ENCODE measurements at regions not wholly inside any gene's neighbourhood (a gene's known extent, or its start where the extent isn't known, plus 50 kb on each side); places are given as distances from the start of the nearest gene placed in this dataset.
"Not testable (repeated sequence)": the region's sequence is repeated elsewhere in the genome, so short reads cannot be mapped to it uniquely, and the experiment has no call there.

DNA sequence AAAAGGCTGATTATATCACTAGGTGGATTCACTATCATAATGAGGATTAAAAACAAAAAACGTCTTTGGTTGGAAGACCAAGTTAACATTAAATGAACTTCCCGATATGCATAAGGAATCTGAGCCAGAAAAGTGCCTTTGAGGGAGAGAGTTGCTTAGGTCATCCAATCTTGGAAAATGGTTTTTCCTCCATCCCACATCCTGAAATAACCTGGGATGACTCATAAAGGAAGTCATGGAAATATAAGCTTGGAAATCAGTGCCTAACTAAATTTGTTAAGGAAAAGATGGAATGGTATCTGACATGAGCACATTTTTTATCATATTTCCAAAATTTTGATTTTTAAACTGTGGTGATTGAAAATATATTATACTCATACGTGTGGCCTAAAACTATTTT is 66.0 kb downstream of the KBTBD8 start:
- in situ Hi-C loops (cut with HindIII; ENCODE audit: low sequenced_read_pairs), result no loop called here

DNA sequence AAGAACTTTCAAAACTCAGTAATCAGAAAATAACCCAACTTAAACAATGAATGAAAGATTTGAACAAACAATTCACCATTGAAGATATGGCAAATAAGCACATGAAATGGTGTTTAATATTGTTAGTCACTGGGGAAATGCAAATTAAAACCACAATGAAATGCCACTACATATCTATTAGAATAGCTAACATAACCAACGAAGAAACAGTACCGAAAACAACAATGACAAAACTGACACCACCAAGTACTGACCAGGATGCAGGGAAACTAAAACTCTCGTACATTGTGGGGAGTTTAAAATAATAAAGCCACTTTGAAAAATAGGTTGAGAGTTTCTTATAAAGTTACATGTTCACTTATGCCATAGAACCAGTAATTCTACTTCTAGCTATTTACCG is 69.1 kb downstream of the KBTBD8 start:
- in situ Hi-C loops (cut with HindIII; ENCODE audit: low sequenced_read_pairs), result no loop called here

DNA sequence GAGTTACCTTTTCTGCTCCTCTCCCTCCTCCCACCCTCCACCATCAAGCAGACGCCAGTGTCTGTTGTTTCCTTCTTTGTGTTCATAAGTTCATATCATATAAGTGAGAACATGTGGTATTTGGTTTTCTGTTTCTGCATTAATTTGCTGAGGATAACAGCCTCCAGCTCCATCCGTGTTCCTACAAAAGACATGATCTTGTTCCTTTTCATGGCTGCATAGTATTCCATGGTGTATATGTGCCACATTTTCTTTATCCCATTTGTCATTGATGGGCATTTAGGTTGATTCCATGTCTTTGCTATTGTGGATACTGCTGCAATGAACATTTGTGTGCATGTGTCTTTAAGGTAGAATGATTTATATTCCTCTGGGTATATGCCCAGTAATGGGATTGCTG is 74.5 kb downstream of the KBTBD8 start:
- in situ Hi-C loops (cut with HindIII; ENCODE audit: low sequenced_read_pairs), result not testable (repeated sequence)

DNA sequence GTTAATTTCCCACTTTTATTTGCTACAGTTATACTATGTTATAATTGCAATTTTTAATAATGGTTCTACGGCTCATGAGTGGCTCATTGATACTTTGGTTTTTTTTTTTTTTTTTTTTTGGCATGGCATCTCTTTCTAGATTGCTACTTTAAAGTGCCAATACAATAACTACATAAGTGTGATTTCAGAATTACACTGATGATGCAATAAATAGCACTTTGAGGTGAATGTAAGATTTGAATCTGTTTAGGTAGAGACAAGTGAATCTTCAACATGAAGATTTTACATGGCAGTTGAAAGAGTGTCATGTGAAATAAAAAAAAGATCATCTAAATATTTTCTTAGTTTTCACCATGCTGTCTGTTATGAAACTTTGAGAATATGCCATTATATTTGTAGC is 75.7 kb downstream of the KBTBD8 start:
- in situ Hi-C loops (cut with HindIII; ENCODE audit: low sequenced_read_pairs), result no loop called here

DNA sequence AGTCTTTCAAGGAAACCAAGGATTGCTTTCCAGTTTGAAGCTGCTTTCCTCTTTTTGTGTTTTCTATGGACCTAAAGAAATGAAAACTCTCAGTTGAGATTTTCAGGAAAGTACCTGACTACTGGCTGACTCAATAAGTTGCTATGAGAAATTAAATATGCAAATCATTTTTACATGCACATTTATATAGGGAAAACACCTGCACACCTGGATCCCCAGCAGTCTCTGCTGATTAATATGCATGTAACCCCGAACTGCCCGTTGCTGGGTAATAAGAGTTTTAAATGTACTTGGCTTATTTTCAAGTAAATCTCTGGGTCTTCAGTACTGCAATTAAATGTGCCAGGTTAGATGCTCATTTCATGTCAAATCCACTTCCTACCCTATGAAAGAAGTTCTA is 77.2 kb downstream of the KBTBD8 start:
- in situ Hi-C loops (cut with HindIII; ENCODE audit: low sequenced_read_pairs), result no loop called here

DNA sequence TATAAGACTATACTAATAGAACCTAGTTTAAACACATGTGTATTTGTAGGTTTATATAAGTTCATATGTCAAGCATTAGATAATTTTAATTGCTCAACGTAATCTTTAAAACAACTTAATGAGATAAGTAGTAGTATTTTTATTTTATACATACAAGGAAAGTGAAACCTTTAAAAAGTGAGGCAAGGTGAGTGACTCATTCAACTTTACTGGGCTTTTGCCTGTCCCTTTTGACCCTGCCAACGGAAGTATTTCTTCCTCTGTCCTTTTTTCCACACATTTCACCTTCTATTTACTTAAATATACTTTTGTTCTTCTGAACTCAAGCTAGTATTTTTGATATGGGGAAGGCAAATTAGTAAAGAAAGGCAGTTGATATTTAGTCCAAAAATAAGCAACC is 78.5 kb downstream of the KBTBD8 start:
- in situ Hi-C loops (cut with HindIII; ENCODE audit: low sequenced_read_pairs), result no loop called here

DNA sequence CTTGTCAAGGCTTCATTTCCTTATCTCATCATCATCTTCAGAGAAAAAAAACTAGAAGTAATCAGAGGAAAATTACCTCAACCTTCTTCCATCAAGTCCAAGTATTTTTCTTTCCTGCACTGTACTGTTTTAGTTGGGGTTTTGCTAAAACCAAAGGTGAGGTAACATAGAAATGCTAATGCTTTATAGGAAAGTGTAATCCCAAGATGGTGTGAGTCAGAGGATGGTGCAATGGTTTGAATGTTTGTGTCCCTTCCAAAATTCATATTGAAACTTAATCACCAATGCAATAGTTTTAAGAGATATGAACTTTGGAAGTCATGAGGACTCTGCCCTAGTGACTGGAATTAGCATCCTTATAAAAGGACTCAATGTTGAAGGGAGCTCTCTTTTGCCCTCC is 79.5 kb downstream of the KBTBD8 start:
- in situ Hi-C loops (cut with HindIII; ENCODE audit: low sequenced_read_pairs), result no loop called here

DNA sequence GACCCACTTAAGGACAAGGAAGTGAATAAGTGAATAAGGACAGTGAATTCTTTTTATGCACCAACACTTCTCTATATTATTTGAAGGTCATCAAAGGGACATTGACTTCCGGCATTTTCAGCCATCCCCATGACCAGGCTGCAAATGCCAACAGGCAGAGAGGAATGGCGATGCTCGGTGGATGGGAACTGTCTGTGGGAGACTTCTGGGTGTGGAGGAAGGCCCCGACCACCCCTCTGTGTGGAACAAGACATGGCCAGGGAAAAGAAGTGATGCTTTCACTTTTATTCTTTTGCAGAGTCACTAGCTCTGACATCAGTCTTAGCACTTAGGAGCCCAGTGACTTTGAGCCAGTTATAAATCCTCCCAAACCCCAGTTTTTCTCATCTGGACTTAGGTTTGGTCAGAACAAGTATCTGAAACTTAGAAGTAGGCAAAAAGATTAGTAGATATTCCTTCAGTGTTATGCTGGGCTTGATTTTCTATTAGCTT is 84.5 kb downstream of the KBTBD8 start:
- in situ Hi-C loops (cut with HindIII; ENCODE audit: low sequenced_read_pairs), result no loop called here

DNA sequence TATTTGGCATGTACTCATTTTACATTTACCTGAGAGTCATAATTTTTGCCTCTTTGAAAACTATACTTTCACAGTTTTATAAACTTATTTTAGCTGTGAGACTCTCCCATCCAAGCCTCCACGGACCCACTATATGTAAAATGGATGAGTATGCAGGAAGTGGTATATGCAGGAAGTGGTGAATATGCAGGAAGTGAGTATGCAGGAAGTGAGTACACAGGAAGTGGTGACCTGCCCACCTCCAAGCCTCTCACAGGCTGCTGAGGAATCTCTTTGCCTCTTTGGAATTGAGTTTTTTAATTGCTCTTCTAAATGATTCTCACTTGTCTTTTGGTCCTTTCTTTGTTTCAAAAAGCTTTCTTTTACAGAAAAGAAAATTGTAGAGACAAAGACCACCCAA is 85.2 kb downstream of the KBTBD8 start:
- in situ Hi-C loops (cut with HindIII; ENCODE audit: low sequenced_read_pairs), result no loop called here

DNA sequence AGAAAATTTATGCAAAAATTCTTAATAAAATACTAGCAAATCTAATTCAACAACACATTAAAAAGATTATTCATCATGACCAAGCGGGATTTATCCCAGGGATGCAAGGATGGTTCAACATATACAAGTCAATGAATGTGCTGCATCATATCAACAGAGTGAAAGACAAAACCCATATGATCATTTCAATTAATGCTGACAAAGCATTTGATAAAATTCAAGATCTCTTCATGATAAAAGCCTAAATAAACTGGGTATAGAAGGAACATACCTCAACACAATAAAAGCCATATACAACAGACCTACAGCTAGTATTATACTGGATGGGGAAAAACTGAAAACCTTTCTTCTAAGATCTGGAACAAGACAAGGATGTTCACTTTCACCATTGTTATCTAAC is 89.7 kb downstream of the KBTBD8 start:
- in situ Hi-C loops (cut with HindIII; ENCODE audit: low sequenced_read_pairs), result no loop called here

DNA sequence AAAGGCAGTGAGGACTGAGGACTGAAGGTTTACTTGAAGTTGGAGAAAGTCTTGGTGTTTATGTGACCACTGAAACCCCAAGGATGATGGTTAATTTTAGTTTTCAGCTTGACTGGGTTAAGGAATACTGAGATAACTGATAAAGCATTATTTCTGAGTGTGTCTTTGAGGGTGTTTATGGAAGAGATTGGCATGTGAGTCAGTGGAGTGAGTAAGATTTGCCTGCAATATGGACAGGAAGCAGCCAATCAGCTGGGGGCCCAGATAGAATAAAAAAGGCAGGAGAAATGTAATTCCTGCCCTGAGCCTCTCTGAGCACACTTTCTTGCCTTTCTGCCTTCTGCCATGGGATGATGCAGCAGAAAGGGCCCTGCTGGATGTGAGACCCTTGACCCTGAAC is 92.4 kb downstream of the KBTBD8 start:
- in situ Hi-C loops (cut with HindIII; ENCODE audit: low sequenced_read_pairs), result no loop called here

DNA sequence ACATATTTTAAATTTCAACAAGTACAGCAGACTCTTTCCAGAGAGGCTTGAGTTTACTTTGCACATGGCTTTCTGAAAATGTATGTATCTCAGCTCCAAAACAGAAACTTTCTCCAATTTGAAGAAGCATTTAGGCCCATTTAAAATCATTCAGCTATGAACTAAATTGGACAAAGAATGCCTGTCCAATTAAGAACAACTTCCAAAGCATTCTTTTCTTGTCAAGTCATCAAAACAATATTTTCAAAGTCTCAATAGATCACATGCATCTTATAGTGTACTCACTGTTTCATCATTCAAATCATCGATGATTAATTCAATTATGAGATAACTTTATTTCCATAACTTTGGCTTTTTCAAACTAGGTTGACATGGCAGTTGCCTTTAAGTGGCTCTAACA is 95.2 kb downstream of the KBTBD8 start:
- in situ Hi-C loops (cut with HindIII; ENCODE audit: low sequenced_read_pairs), result no loop called here

DNA sequence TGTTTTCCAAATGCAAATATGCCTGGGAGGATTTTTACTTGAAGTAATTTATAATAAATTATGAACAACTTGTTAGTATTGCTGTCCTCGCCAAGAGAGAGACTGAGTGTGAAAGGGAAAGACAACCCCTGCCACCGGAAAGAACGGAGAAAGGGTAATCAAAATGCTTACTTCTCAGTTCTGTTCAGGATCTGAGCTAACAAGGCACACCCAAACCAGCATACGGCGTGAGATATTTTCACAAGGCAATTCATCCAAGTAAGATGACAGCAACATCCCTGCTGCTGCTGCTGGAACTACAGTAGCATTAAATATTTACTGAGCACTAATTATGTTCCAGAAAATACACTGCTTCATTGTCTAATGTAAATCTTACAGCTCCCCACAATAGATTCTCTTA is 96.1 kb downstream of the KBTBD8 start:
- in situ Hi-C loops (cut with HindIII; ENCODE audit: low sequenced_read_pairs), result no loop called here

DNA sequence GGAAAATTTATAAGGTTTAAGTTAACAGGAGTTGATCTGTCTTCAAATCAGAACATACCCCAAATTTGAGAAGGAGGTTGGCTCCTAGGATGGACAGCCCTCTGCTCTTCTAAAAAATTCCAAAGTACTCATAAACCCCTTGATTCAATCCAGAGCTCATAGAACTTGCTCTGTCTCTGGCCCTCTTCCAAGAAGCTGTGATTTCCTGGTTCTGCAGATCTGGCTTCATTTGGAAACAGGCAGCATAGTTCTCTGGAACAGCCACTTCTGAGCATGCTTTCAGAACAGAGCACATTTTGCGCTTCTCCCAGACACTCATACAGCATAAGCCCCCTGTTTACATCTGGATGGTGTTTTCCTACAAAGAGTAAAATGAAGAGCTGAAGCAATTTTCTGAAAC is 96.7 kb downstream of the KBTBD8 start:
- in situ Hi-C loops (cut with HindIII; ENCODE audit: low sequenced_read_pairs), result no loop called here

DNA sequence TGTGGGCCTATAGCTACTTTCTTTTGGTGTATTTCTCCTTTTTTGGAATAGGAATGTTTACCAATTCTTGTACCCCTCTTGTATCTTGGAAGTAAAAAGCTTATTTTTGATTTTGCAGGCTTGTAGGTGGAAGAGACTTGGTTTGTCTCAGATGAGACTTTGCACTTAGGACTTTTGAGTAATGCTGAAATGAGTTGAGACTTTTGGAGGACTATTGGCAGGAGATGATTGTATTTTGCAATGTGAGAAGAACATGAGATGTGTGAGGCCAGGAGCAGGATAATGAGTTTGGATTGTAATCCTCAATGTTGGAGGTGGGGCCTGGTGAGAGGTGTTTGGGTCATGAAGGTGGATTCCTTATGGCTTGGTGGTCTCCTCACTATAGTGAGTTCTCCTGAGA is 106.3 kb downstream of the KBTBD8 start:
- in situ Hi-C loops (cut with HindIII; ENCODE audit: low sequenced_read_pairs), result no loop called here

DNA sequence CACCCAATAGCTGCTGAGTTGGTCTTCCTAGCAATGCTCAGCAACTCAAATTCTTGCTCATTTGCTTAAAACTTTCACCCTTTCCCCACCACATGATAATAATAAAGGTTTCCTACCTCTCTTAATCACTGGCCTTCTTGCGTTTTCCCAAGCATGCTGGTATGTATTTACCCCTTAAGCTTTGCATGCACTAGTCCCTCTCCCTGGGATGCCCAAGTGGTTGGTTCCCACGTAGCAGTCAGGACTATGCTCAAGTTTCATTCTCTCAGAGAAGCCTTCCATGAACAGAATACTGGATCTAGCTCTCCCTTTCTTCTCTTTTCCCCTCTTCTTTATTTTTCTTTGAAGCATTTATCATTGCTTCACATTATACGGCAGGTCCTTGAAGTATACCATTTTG is 108.8 kb downstream of the KBTBD8 start:
- in situ Hi-C loops (cut with HindIII; ENCODE audit: low sequenced_read_pairs), result no loop called here

DNA sequence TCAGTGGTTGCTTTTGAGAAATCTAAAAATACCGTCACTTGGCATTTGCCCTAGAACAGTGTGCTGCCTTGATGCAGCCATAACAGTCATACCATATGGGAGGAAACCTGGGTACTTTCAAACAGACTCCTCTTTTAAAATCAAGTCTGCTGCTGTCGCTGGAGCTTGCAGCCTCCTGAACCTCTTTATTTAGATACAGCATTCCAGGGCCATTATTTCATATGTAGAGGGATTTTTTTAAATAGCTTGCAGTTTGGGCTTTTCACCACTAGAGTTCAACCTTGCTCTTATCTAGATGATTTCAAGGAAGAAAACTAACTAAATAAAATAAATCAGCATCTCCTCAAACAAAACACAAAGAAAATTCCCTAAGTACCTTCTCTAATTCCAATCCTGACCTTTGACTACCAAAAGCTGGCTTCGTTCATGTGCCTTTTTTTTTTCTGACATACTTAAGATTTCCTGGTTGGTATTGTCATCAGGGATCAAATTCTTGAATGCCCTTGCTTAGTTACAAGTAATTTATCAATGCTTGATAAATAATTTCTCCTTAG is 111.6 kb downstream of the KBTBD8 start:
- in situ Hi-C loops (cut with HindIII; ENCODE audit: low sequenced_read_pairs), result no loop called here

DNA sequence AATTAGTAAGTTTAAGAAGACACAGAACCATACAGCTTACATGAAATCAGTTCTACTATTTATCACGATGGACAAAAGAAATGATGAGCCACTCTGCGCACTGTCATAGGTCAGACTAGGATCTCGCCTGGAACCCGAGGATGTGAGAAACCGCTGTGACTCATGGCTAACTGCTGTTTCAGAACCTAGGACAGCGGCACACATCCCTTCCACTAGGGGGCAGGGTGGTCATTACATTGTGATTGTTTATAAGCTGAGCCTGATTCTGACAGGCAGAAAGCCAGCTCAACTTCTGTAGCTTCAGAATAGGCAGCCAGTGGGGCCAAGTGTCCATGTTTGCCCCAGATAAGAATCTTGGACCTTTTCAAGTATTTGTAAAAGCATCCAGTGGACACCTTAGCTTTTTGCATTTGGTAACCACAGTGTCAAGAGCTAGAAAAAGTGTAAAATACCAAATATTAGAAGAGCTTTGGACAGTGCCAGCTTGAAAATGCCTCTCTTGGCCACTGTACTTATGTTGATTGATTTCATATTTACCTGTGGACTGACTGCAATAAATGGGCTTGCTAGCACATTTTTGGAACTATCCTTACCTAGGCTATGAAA is 115.8 kb downstream of the KBTBD8 start:
- in situ Hi-C loops (cut with HindIII; ENCODE audit: low sequenced_read_pairs), result no loop called here

DNA sequence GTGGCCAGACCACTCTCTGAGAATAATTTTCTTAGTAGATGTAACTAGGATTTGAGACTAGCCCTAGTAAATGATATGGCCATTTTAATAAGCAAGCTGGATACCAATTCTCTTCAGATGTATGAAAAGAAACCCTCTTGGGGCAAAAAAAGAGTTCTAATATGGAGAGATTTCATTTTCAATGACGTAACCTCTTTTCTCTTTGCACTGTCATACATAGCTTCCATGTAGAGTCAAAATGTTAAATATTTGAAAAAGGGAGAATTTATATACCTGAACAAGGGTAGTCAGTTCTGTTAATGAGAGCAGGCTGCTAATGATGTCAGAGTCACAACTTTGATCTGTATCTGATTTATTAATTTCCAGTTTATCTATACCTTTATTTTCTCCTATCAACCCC is 120.0 kb downstream of the KBTBD8 start:
- in situ Hi-C loops (cut with HindIII; ENCODE audit: low sequenced_read_pairs), result no loop called here

DNA sequence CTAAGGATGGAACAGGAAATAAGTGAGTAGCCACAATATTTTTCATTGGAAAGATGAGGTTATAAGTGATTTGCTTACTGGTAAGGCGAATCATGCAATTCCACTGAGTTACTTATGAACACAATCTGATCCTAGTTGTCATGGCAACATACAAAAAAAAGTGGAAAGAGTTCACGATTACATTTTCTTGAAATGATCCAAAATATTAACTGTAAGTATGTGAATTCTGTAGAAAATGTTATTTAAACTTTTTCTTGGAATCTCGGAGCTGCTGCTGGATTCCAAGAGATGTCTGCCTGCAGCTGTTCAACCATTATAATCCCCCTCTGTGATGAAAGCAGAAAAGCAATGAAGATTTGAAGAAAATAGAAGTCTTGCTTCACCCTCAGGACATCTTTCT is 120.5 kb downstream of the KBTBD8 start:
- in situ Hi-C loops (cut with HindIII; ENCODE audit: low sequenced_read_pairs), result no loop called here

DNA sequence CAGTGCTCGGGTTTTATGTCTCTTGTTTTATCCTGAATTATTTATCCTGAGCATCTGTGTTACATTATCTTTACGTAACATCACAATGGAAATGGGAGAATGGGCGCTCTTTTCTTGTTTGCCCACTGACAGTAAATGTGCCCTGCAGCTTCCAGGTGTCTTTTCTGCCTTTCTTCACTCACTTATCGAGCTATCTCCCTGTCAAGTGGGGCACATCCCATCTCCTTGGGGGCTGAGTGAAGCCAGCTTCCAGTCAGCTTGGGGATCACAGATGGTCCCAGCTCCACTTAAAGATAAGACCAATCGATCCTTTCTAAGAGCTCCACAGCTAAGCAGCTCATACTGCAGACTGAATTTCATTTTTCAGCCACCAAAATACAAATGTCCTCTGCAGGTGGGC is 125.8 kb downstream of the KBTBD8 start:
- in situ Hi-C loops (cut with HindIII; ENCODE audit: low sequenced_read_pairs), result no loop called here

DNA sequence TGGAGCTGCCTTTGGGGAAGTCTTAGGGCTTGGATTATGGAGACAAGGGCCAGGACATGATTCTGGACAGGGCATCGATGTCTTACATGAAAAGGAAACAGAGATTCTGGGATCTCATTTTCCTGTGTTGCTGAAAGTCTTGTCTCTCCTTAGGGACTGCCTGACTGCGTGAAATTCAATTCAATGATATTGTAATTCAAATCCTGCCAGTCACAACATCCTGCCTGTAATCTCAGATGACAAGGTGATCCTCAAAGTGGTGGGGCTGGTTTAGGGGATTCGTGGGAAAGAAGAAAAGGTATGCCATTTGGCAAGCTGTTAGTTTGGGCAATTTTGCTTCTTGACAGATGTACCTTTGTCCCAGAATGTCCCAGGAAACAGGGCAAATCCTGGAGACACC is 129.1 kb downstream of the KBTBD8 start:
- in situ Hi-C loops (cut with HindIII; ENCODE audit: low sequenced_read_pairs), result no loop called here

DNA sequence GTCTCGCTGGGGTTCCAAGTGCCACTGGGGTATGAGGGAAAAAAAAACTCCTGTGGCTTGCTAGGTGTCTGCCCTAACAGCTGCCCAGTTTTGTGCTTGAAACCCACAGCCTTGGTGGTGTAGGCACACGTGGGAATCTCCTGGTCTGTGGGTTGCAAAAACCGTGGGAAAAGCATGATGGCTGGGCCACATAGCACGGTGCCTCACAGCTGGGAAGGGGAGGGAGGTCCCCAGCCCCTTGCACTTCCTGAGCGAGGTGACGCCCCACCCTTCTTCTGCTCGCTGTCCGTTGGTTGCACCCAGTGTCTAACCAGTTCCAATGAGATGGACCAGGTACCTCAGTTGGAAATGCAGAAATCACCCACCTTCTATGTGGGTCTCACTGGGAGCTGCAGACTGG is 144.3 kb downstream of the KBTBD8 start:
- in situ Hi-C loops (cut with HindIII; ENCODE audit: low sequenced_read_pairs), result no loop called here

Measured in DLD1 (cell line).